ENCODE measurements at regions not wholly inside any gene's neighbourhood (a gene's known extent, or its start where the extent isn't known, plus 50 kb on each side); places are given as distances from the start of the nearest gene placed in this dataset.

- no peak for DNase-seq (ENCODE audit: low read depth)
These were observed 61.8 kb upstream of the PTPRD start for GRCh38 chr9:10674586-10674985.

- DNase-seq (ENCODE audit: low read depth): no peak
These were observed 65.2 kb upstream of the PTPRD start for GRCh38 chr9:10678010-10678409.

- DNase-seq (ENCODE audit: low read depth): no peak
These were observed 66.0 kb upstream of the PTPRD start for GRCh38 chr9:10678790-10679189.

GRCh38 chr9:10686943-10687342 lies 74.1 kb upstream of the PTPRD start:
- no peak for DNase-seq (ENCODE audit: low read depth)

DNA sequence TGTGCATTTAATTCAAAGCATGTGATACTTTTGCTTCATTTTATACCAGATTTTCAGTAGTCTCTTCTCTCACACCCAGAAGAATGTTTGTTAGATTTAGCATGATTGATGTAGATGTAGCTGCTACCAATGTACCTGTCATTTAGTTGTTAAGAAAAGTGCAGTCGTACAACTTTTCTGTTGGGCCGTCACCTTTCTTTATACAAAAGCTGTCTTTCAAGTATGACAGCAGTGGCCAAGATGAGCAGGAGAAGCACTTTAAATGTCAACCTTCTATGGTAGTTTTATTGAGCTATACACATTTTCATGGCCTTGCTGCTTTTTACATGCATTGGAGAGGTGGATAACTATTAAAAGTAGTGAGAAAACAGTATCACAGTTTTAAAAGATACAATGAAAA lies 77.7 kb upstream of the PTPRD start:
- DNase-seq (ENCODE audit: low read depth): no peak

- DNase-seq (ENCODE audit: low read depth): no peak
These were observed 84.2 kb upstream of the PTPRD start for GRCh38 chr9:10697044-10697443.

GRCh38 chr9:10700291-10700690 lies 87.5 kb upstream of the PTPRD start:
- no peak for DNase-seq (ENCODE audit: low read depth)

DNA sequence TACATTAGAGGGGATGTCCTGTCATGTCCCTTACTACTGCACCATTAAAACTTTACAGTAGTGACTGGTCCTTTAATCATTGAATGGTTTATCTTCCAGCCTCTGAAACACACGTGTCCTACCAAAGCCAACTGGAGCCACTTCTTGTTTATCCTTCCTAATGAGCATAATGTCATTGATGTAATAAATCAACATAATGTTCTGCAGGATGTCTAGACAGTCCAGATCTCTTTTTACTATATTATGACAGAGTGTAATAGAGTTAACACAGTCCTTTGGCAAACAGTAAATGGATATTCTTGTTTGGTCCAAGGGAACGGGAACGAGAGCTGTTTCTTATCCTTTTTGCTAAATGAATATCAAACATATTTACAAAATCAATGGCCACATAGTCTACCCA lies 88.1 kb upstream of the PTPRD start:
- no peak for DNase-seq (ENCODE audit: low read depth)

GRCh38 chr9:10701906-10702305 lies 89.1 kb upstream of the PTPRD start:
- DNase-seq (ENCODE audit: low read depth): no peak

DNA sequence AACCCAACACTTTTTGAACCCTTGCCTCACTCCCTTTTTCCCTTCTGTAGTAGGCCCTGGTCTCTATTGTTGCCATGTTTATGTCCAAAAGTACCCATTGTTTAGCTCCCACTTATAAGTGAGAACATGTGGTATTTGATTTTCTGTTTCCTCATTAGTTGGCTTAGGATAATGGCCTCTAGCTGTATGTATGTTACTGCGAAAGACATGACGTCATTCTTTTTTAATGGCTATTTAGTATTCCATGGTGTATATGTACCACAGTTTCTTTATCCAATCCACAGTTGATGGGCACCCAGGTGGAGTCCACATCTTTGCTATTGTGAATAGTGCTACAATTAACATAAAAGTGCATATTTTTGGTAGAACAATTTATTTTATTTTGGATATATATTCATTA lies 90.3 kb upstream of the PTPRD start:
- DNase-seq (ENCODE audit: low read depth): no peak

GRCh38 chr9:10704720-10705119 lies 91.9 kb upstream of the PTPRD start:
- DNase-seq (ENCODE audit: low read depth): peak; percentile 3

DNA sequence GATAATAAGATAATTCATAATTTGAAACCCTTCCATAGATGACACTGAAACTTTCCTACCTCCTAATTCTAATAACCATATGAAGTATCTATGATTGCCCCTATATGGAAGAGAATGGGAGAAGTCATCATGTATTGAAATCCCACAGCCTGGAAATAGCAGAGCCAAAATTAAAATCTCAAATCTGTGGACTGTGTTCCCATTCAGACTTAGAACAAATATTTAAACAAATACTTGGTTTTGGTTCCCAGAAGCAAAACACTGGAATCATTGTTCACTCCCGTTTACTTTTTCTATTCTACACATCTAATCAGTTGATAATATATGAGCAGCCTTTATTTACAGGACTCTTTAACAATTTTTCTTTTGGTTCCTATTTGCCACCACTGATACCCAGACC lies 92.6 kb upstream of the PTPRD start:
- no peak for DNase-seq (ENCODE audit: low read depth)

DNA sequence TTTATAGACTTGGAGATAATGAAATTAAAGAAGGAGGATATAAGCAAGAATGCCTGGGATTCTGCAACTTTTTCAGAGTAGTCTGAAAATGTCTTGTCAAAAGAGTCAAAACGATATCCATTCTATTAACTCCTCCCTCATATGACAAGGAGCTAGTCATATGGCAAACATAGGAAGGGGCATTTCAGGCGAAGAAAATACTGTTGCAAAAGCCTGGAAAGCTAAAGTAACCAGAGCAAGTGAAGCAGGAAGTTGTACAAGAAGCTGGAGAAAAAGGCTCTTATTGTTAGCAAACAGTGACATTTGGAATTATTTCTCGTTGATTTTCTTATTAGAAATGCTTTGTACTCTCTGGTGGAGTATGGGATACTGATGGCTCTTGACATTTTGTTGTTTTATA lies 94.0 kb upstream of the PTPRD start:
- DNase-seq (ENCODE audit: low read depth): no peak

GRCh38 chr9:10721301-10721700 lies 108.5 kb upstream of the PTPRD start:
- no peak for DNase-seq (ENCODE audit: low read depth)

GRCh38 chr9:10729213-10729612 lies 116.4 kb upstream of the PTPRD start:
- no peak for DNase-seq (ENCODE audit: low read depth)

- DNase-seq (ENCODE audit: low read depth): no peak
These were observed 131.9 kb upstream of the PTPRD start for GRCh38 chr9:10744669-10745068.

GRCh38 chr9:10753474-10753873 lies 140.7 kb upstream of the PTPRD start:
- DNase-seq (ENCODE audit: low read depth): no peak

GRCh38 chr9:10764481-10764880 lies 151.7 kb upstream of the PTPRD start:
- DNase-seq (ENCODE audit: low read depth): no peak

GRCh38 chr9:10773136-10773535 lies 160.3 kb upstream of the PTPRD start:
- no peak for DNase-seq (ENCODE audit: low read depth)

DNA sequence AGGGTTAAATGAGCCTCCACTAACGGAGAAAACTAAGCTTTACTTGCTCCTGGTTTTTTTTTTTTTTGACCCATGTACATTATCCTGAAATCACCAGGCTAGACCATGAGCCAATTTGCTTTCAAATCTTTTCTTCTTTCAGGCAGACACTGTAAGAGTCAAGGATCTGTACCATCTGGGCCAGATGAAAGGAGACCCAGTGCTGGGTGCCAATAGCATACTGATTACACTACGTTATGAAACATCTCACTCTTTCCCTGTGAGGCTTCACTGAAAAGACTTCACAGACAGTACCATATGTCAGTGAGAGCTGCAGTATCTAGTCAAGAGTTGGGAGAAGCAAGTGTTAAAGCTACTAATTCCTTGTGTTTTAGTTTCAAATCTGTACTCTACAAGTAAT lies 161.2 kb upstream of the PTPRD start:
- no peak for DNase-seq (ENCODE audit: low read depth)

- DNase-seq (ENCODE audit: low read depth): no peak
These were observed 172.5 kb upstream of the PTPRD start for GRCh38 chr9:10785255-10785654.

GRCh38 chr9:10793306-10793705 lies 180.5 kb upstream of the PTPRD start:
- no peak for DNase-seq (ENCODE audit: low read depth)

DNA sequence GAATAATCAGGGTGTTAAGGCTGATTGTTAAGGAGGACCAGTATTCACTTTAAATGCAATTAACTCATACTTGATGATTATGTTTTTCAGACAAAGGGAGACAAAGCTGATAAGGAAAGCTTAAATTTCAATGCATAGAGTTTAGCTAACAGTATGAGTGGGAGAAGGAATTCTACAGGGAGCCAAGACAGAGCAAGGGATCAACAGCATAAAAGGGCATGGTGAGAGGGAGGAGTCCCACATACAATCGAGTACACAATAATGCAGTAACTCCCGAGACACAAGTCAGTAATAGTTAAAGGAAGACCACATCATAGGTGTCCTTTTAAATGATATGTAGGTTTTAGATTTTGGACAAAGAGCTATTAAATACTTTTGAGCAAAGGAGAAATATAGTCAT lies 191.7 kb upstream of the PTPRD start:
- DNase-seq (ENCODE audit: low read depth): no peak

DNA sequence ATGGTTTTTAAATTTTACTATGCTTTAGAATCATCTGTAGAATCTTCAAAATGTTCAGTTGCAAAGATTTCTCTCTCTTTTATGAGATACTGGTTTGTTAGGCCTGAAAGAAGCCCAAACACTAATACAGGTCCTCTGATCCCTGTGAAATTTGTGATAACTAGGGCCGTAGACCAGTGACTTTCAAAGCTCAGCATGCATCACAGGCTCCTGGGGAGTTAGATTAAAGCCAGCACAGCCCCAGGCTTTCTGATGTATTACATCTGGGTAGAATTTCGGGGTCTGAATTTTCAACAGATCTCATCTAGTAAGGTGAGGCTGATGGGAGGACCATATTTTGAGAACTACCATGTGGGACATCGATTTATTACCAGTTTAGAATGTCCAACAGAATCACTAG lies 194.1 kb upstream of the PTPRD start:
- DNase-seq (ENCODE audit: low read depth): no peak

GRCh38 chr9:10818206-10818605 lies 205.4 kb upstream of the PTPRD start:
- no peak for DNase-seq (ENCODE audit: low read depth)

Measured in renal cortical epithelial cell (primary cell).